Ovary (tissue), 7 donors: ENCODE measurements at regions not wholly inside any gene's neighbourhood (a gene's known extent, or its start where the extent isn't known, plus 50 kb on each side); places are given as distances from the start of the nearest gene placed in this dataset.

ENCODE experiments used
- DNase-seq, 5 donors: peaks; one replicate each; pipeline ENCODE4 v3.0.0-alpha.2; 2019 to 2020
- H3K27ac ChIP-seq, 2 donors: fragments of 200-600 bp; one replicate each; pipeline versions ENCODE4 v1.5.1 to v1.8.0; 2019 to 2022
- H3K27me3 ChIP-seq: fragments of 200-600 bp; one replicate; pipeline ENCODE4 v1.8.0; 2022
- H3K36me3 ChIP-seq: fragments of 200-600 bp; sonication (generic); one replicate; pipeline ENCODE4 v1.5.1; 2019
- H3K4me1 ChIP-seq: one replicate; pipeline ENCODE4 v1.8.1; 2013; ENCODE audit warnings: mild to moderate bottlenecking, moderate library complexity; ENCODE audit not compliant: insufficient read depth
- H3K4me3 ChIP-seq: fragments of 200-600 bp; sonication (generic); one replicate; pipeline ENCODE4 v1.5.1; 2017
- H3K9me3 ChIP-seq, 2 donors: fragments of 200-600 bp in 1 of 2; sonication (generic) in 1 of 2; one replicate each; pipeline versions ENCODE4 v1.5.1 to v1.8.1; 2013 to 2019; ENCODE audit warnings: mild to moderate bottlenecking in 1 of 2, moderate library complexity in 1 of 2
- EP300 ChIP-seq: sonication (generic); formaldehyde crosslinking; IDR thresholded peaks from one replicate; pipeline ENCODE4 v1.6.1; 2017; ENCODE audit warnings: antibody characterized with exemption
- POLR2A ChIP-seq: fragments of 450-650 bp; IDR thresholded peaks from one replicate; pipeline ENCODE4 v1.6.1; 2017; ENCODE audit warnings: antibody characterized with exemption, mild to moderate bottlenecking, moderate library complexity
- WGBS, 3 donors: extraction: QIAGEN DNeasy Blood & Tissue Kit in 1 of 3; methylation state at CpG; one replicate each; pipeline versions ENCODE4 v1.1.5 to v1.1.7; 2013 to 2017; 5-methylcytosine and 5-hydroxymethylcytosine counted together
- intact Hi-C, 4 donors: fragments of 100-400 bp; cut with DNase I; formaldehyde crosslinking; loops; one replicate each; pipeline versions ENCODE4 v1.11.0 to v1.15.1; 2022 to 2023
- TF ChIP-seq, protein P1 (sequence below), 3 donors: fragments of 450-650 bp in 2 of 3; fragments of 200-600 bp in 1 of 3; IDR thresholded peaks; one replicate each; pipeline versions ENCODE4 v1.5.1 to v1.8.0; 2016 to 2022; ENCODE audit warnings: antibody characterized with exemption in 3 of 3, mild to moderate bottlenecking in 1 of 3
- donor health status: DM: no; HTN: no; CAD: no; lungs with moderate emphysema.
- donor health status: DM: no; HTN: no; CAD: no.
- donor health status: Bipolar disorder and iron deficiency.
- donor health status: DM: no; HTN: no; CAD: no.
- donor health status: DM: yes; HTN: yes; CAD: no.

GRCh38 chr1:199546323-199546722 is 481.2 kb upstream of the NR5A2 start:
- no peaks in the 10 kb centered on the region for H3K27me3 ChIP-seq
- TF ChIP-seq POLR2A (no peak), EP300 (no peak)
- TF ChIP-seq, protein P1, sequence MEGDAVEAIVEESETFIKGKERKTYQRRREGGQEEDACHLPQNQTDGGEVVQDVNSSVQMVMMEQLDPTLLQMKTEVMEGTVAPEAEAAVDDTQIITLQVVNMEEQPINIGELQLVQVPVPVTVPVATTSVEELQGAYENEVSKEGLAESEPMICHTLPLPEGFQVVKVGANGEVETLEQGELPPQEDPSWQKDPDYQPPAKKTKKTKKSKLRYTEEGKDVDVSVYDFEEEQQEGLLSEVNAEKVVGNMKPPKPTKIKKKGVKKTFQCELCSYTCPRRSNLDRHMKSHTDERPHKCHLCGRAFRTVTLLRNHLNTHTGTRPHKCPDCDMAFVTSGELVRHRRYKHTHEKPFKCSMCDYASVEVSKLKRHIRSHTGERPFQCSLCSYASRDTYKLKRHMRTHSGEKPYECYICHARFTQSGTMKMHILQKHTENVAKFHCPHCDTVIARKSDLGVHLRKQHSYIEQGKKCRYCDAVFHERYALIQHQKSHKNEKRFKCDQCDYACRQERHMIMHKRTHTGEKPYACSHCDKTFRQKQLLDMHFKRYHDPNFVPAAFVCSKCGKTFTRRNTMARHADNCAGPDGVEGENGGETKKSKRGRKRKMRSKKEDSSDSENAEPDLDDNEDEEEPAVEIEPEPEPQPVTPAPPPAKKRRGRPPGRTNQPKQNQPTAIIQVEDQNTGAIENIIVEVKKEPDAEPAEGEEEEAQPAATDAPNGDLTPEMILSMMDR (IDR thresholded peaks at IDR 0.05) = no peak
- H3K4me3 ChIP-seq = no peak overlapping the region
- no peak for DNase-seq
- H3K36me3 ChIP-seq = no peaks in the 10 kb centered on the region
- H3K4me1 ChIP-seq = no peaks in the 10 kb centered on the region
- H3K27ac ChIP-seq = no peak overlapping the region
- 86 to 93% (median 93%) methylated on average over 2 of the region's 2 CpGs for WGBS, 3 donors
- intact Hi-C loops = no loop called here
- H3K9me3 ChIP-seq = no peaks in the 10 kb centered on the region

- Histone ChIP-seq H3K4me3 (no peak overlapping the region), H3K4me1 (no peaks in the 10 kb centered on the region), H3K36me3 (no peaks in the 10 kb centered on the region), H3K27me3 (no peaks in the 10 kb centered on the region), H3K9me3 (no peaks in the 10 kb centered on the region), H3K27ac (no peak overlapping the region)
- 49 to 69% (median 54%) methylated on average over 2 of the region's 2 CpGs for WGBS, 3 donors
- DNase-seq = no peak
- intact Hi-C loops = no loop called here
- no peak for TF ChIP-seq POLR2A
- TF ChIP-seq, protein P1 (IDR thresholded peaks at IDR 0.05) = no peak
- no peak for TF ChIP-seq EP300
These were observed 478.1 kb upstream of the NR5A2 start for GRCh38 chr1:199549421-199549820.

DNA sequence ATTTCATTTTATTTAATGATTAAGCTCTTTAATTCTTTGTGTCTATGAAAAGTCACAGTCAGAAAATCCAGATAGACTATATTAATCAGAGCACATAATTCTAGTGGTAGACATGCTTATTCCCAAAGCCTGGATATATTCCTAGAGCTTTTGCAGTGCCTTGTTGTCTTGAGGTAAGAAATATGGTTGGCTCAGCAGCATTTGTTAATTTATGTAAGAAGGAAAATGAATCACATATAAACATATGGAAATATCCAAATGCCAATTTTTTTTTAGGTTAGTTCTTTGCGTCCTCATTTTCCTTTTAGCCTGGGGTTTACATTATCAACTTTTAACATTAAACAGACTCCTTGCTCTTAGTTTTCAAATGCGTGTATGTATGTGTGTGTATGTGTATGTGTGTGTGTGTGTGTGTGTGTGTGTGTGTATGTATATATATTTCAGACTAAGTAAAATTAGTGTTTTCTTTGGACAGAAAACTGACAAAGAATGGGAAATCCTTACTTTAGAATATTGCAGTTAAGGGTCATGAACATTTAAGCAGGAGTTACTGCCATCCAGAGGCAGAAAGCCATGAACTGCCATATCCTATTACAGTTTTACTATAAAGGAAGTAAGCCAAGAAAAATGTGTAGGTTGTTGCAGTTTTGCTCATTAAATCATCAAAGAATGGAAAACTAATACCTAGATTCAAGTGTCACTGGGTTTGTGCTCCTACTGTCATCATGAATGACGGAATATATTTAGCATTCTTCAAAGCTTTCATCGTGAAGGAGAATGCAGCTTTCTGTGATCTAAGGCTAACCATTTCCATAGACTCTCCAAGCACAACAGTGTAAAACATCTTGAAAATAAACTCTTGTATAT is 477.1 kb upstream of the NR5A2 start:
- Histone ChIP-seq H3K4me3 (no peak overlapping the region), H3K27me3 (no peaks in the 10 kb centered on the region), H3K36me3 (no peaks in the 10 kb centered on the region), H3K9me3 (no peaks in the 10 kb centered on the region), H3K27ac (no peak overlapping the region), H3K4me1 (no peaks in the 10 kb centered on the region)
- TF ChIP-seq, protein P1 (IDR thresholded peaks at IDR 0.05) = no peak
- TF ChIP-seq POLR2A (no peak), EP300 (no peak)
- intact Hi-C loops = no loop called here
- whole genome bisulfite sequencing, 3 donors = 66 to 73% (median 73%) methylated on average over 4 of the region's 4 CpGs
- DNase-seq = no peak

DNA sequence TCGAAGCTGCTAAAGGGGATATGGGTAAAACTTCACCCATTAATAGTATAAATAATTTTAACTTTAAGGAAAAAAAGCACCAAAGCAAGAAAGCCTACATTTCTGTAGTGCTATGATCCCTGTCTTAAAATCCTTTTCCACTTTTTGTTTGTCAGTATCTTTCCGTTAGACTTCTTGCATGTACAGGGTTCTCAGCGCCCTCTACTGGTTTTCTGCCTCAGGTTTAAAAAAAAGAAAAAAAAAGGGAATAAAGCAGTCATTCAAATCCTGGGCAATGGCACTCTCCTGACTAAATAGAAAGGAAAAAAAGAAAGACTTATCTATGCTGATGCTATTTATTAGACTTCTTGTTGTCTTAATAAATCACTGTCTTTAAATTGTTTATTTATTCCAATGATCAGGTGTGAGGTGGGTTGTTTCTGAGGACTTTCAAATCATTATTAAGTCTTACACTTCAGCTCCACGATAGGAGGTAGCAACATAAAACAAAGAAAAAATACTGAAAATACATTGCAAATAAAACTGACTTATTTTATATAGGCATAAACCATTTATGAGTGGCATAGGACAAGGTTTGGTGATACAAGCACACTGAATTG is 475.4 kb upstream of the NR5A2 start:
- intact Hi-C loops = no loop called here

More for the DNA sequence above, 475.4 kb upstream of the NR5A2 start:
- Histone ChIP-seq H3K27ac (no peak overlapping the region), H3K27me3 (no peaks in the 10 kb centered on the region), H3K4me3 (no peak overlapping the region), H3K9me3 (no peaks in the 10 kb centered on the region), H3K4me1 (no peaks in the 10 kb centered on the region), H3K36me3 (no peaks in the 10 kb centered on the region)
- WGBS, 3 donors = 36 to 40% (median 39%) methylated on average over 4 of the region's 4 CpGs
- TF ChIP-seq, protein P1 (IDR thresholded peaks at IDR 0.05) = no peak
- DNase-seq = no peak
